Endothelial cell of hepatic sinusoid (primary cell): ENCODE measurements at regions not wholly inside any gene's neighbourhood (a gene's known extent, or its start where the extent isn't known, plus 50 kb on each side); places are given as distances from the start of the nearest gene placed in this dataset.
"Not testable (repeated sequence)": the region's sequence is repeated elsewhere in the genome, so short reads cannot be mapped to it uniquely, and the experiment has no call there.

Source experiments
- in situ Hi-C: cut with HindIII; loops from 2 replicates; pipeline ENCODE4 v1.10.0; 2017; ENCODE audit warnings: low sequenced_read_pairs

GRCh38 chr5:43837091-43837490 is 234.1 kb downstream of the NNT start:
- in situ Hi-C loops: no loop called here

DNA sequence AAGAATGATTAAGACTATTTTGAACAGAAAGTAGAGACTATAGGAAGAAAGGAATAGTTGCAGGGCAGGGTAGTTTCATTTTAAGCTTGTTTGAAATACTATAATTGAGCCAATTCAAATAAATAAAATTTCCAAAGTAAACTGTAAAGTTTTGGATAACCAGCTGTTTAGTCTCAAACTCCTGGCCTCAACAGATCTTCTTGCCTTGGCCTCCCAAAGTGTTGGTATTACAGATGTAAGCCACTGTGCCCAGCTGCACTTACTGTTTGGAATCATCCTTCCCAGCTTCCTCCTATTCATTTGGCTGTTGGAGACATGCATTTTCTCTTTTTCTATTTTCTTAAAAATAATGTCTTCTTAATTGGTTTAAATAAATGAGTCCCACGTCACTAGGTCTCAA is 231.0 kb downstream of the NNT start:
- in situ Hi-C loops: no loop called here

- in situ Hi-C loops: not testable (repeated sequence)
These were observed 221.5 kb downstream of the NNT start for GRCh38 chr5:43824325-43824964.

- in situ Hi-C loops: not testable (repeated sequence)
These were observed 215.4 kb downstream of the NNT start for GRCh38 chr5:43818394-43818793.

- in situ Hi-C loops: no loop called here
These were observed 212.5 kb downstream of the NNT start for GRCh38 chr5:43815497-43815896.

DNA sequence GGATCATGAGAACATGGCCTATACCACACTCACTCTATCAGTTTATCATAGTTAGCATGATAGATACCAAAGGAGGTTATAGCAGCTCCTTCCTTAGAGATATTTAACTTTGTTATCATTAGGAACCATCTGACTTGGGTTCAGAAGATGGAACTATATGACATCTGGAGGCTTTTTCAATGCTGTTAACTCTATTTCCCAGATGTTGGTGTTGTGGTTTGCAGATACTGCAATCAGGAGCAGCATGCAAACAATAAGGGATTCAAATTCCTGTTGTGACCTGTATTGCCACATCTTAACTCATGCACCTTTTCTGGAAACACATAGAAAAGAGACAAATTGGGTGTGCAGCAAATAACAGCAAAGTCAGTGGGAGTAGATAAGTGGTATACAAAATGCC is 201.7 kb downstream of the NNT start:
- in situ Hi-C loops: no loop called here

- in situ Hi-C loops: no loop called here
These were observed 201.1 kb downstream of the NNT start for GRCh38 chr5:43804041-43804440.

DNA sequence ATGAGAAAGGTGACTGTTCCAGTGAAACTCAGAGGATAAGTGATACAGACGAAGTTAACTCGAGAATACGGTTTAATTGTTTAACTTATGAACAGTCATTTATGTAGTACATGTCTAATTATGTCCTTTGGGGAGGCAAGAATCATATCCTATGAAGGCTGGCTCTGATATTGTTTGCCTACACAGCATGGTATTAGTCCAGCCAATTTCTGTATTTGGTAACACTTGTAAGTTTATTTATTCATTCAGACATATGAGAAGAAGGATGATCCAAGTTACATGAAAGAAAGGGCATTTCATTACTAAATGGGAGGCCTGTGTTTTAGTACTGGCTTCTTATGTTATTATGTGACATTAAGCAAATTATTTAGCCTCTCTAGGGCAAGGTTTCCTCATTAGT is 199.7 kb downstream of the NNT start:
- in situ Hi-C loops: no loop called here

GRCh38 chr5:43802119-43802518 is 199.1 kb downstream of the NNT start:
- in situ Hi-C loops: no loop called here

- in situ Hi-C loops: no loop called here
These were observed 195.8 kb downstream of the NNT start for GRCh38 chr5:43798740-43799139.

DNA sequence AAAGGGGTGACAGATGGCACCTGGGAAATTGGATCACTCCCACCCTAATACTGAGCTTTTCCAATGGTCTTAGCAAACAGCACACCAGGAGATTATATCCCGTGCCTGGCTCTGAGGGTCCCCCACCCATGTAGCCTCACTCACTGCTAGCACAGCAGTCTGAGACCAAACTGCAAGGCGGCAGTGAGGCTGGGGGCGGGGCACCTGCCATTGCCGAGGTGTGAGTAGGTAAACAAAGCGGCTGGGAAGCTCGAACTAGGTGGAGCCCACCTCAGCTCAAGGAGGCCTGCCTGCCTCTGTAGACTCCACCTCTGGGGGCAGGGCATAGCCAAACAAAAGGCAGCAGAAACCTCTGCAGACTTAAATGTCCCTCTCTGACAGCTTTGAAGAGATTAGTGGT is 188.9 kb downstream of the NNT start:
- in situ Hi-C loops: not testable (repeated sequence)

GRCh38 chr5:43785198-43785597 is 182.2 kb downstream of the NNT start:
- in situ Hi-C loops: no loop called here

DNA sequence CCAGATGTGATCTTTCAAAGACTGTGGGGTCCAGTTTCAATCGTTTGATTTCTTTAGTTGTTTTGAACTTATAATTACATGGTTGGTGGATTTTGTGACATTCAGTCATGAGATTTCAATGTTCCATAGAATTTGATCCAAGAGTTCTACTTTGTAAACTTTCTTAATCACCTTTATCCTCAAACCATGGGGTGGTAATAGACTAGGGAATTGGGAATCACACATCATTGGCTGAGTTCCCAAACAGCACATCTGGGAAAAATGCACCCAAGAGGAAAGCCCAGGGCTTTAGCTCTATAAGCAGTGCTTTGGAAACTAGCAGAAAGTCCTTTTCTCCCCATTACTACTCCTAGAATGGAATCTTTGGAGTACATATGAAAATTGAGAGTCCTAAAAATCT is 177.6 kb downstream of the NNT start:
- in situ Hi-C loops: no loop called here

DNA sequence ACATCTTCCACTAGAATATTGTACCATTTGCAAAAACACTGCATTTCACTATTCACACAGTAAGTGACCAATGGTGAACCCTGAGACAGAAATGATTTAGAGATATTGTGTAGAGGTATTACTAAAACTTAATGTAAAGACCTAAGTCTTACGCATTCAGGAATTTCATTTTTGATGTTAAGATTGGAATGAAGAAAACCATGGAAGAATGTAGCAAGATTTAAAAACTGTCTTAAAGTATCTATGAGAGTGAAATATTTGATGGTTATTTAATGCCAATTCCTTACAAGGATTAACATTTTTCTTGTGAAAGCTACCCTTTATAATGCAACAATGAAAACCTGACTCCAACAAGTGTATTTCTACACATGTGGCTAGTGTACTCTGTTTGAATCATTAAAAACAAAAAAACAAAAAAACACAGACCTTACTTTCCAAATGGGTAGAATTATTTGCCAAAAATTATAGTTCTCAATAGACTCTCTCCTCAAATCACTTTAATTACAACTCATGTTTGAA is 172.0 kb downstream of the NNT start:
- in situ Hi-C loops: no loop called here

DNA sequence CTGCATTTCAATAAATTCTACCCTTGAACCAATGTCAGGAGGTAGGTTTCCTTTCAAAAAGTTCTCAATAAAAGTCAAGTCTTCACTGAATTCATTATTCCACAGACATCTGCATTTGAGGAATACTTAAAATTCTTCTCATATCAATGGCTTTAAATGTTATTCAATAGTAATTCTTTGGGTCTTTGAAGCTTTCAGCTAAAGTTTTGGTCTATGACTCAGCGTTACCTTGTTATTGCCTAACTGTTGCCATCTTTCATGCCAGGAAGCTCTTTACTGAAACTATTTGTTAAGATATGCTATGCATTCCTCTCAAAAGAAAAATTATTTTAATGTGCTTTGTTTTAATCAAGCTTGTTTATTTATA is 170.5 kb downstream of the NNT start:
- in situ Hi-C loops: no loop called here

GRCh38 chr5:43772764-43773477 is 169.9 kb downstream of the NNT start:
- in situ Hi-C loops: no loop called here

DNA sequence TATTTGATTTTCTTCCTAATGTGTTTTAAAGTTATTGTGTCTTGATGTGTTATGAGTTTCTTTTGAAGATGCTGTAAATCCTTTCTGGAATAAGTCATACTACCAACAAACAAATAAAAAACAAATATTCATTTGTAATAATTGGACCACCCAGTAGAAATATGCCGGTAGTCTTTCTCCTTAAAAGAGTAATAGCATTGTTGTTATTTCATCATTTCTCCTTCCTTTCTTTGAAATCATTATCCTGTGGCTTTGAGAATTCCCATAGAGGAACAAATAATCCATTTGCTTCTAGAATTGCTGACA is 169.4 kb downstream of the NNT start:
- in situ Hi-C loops: no loop called here

DNA sequence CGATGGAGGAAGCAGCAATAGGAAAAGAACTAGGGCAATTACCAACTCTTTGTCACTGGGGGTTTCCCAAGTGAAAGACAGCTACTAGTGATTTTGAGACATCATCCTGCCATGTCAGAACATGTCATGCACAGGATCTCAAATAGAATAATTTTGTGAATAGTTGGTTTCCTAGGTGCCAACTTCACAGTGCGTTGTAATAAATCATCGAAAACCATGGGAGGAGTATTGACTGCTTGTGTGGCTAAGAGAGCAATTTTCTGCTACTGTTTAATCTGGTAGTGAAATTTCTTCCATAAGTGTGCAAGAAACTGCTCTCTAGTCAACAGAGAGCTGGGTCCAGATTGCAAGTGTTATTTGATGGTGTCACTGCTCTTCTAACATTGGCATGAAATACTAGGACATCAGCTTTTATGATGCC is 168.6 kb downstream of the NNT start:
- in situ Hi-C loops: no loop called here

DNA sequence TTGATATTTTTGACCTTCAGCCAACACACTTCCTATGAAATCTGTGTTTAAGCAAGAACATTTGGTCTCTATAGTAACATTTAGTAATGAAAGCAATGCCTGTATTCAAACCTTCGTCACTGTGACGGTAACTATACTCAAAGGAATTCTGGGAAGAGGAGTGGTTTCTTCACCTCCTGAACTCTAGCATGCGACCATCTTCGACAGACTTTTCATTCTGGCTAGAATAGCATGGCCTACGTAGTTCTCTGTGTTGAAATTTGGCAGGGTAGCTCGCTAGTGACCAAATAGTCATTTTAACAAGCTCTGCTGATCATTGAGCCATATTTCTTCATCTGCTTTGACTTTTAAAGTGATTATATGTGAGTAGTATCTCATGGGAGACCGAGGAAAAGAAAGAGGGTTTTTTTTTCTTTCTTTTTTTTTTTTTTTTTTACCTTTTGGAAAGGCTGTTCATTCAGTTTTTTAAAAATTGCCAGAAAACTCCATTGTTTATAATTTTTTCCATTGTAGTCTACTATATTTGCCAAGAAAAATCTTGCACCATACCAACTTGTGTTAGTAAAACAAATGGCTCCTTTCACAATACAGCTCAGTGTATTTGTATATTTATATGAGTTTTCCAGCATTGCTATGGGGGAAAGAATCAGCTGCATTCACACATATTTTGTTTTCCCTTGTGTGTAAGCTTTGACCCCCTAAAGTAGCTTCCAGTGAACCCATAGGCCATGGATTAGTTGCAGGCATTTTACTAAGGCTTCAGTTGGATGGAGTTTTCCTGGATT is 166.8 kb downstream of the NNT start:
- in situ Hi-C loops: no loop called here
